ENCODE measurements at regions not wholly inside any gene's neighbourhood (a gene's known extent, or its start where the extent isn't known, plus 50 kb on each side); places are given as distances from the start of the nearest gene placed in this dataset.

DNA sequence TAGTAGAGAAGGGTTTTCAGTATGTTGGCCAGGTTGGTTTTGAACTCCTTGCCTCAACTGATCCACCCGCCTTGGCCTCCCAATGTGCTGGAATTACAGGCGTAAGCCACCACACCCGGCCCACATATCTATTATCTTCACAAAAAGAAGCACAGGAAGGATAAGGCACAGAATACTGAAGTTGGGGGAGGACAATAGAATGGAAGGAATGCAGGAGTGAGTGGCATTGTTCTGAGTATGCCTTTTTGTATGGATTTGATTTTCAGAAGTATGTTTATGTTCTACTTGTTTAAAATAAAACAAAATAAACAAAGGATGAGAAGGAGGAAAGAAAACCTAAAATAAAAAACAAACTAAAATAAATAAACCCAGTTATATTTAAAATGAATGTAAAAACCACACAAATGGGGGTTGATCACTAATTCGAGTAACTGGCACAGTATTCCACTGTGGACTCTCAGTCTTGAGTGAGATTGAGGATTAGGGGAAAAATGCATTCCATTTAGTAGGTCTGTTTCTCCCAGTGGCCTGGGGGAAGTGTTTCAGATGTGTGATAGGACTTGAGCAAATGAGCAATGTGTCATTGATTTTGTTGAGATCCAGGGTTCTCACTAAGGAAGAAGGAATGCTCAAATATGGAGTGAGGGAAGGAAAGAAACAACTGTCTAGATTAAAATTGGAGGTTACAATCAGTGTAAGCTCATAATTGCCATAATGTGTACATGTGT lies 109.0 kb upstream of the C1QTNF7 start:
- TF ChIP-seq, protein P1, sequence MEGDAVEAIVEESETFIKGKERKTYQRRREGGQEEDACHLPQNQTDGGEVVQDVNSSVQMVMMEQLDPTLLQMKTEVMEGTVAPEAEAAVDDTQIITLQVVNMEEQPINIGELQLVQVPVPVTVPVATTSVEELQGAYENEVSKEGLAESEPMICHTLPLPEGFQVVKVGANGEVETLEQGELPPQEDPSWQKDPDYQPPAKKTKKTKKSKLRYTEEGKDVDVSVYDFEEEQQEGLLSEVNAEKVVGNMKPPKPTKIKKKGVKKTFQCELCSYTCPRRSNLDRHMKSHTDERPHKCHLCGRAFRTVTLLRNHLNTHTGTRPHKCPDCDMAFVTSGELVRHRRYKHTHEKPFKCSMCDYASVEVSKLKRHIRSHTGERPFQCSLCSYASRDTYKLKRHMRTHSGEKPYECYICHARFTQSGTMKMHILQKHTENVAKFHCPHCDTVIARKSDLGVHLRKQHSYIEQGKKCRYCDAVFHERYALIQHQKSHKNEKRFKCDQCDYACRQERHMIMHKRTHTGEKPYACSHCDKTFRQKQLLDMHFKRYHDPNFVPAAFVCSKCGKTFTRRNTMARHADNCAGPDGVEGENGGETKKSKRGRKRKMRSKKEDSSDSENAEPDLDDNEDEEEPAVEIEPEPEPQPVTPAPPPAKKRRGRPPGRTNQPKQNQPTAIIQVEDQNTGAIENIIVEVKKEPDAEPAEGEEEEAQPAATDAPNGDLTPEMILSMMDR (IDR thresholded peaks at IDR 0.05), result no peak
- TF ChIP-seq EP300 (IDR thresholded peaks at IDR 0.05), result no peak
- no peak for TF ChIP-seq POLR2A (IDR thresholded peaks at IDR 0.05)
- TF ChIP-seq POLR2AphosphoS5 (IDR thresholded peaks at IDR 0.05), result no peak
